GM18511 (cell line): ENCODE measurements at regions not wholly inside any gene's neighbourhood (a gene's known extent, or its start where the extent isn't known, plus 50 kb on each side); places are given as distances from the start of the nearest gene placed in this dataset.

Experiments
- ATAC-seq: cut with Tn5 transposase; IDR thresholded peaks from one replicate; pipeline ENCODE4 v1.9.1; 2021; ENCODE audit warnings: mild to moderate bottlenecking, moderate library complexity; ENCODE audit not compliant: unreplicated experiment

DNA sequence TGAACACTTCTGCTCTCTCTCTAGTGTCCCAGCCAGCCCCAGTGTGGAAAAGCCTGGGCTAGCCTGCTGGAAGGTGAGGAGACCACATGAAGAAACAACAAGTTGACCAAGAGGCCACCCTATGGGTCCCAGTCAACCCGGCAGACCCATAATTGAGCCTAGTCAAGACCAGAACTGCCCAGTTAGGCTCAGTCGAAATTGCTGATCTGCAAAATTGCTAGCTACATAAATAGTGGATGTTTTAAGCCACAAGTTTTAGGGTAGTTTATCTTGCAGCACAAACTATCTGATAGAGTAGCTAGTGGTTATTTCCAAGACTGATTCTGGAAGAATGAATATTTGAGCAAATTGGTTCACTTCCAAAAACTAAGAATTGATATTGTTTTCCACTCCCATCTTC is 82.3 kb upstream of the CCDC112 start:
- ATAC-seq, result no peak

DNA sequence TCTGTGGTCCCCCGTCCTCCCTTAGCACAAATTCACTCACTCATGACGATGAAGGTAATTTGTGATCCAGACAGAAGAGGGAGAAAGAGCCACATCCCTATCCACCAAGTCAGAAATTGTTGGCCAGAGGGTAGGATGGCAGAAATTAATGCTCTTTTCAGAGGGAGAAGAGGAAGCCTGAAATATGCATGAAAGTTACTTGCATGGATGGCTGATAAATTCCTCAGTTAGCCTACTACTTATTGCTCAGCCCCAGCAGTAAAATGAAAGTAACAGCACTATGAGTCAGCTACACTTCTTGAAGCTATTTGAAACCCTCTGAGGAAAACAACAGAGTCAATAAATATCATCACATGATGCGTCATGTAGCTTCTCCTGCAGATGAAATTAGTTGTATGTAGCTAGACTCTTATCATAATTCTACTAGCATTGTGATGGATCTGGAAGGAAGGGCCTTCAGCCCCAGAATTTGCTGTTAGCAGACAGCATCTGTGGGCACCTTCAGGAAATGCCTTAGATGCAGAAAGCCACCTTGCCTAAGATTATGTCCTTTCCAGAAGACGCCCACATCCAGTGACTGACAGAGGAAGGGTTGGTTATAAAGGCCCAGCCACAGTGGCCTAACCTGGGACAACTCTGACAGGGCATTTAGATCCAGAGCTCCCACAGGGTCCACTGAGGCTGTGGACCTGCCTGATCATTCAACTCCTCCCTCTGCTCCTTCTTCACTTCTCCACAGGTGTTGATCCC is 81.2 kb upstream of the CCDC112 start:
- peak; percentile 56 for ATAC-seq

DNA sequence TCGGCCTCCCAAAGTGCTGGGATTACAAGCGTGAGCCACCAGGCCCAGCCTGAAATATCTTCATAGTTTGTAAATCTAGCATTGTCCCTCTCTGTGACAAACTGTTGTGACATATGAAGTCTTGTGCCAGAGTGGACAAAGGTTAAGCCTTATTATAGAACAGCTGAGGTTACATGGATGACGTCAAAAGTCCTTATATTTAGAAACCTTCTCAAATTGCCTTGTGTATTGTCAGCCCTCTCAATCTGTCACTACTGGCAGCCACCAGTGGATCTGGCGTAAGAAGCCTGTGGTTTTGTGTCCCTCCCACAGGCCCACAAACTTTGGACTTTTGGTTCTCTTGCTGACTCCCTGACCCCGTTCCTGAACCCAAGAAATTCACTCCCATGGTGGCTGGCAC is 79.4 kb upstream of the CCDC112 start:
- no peak for ATAC-seq

DNA sequence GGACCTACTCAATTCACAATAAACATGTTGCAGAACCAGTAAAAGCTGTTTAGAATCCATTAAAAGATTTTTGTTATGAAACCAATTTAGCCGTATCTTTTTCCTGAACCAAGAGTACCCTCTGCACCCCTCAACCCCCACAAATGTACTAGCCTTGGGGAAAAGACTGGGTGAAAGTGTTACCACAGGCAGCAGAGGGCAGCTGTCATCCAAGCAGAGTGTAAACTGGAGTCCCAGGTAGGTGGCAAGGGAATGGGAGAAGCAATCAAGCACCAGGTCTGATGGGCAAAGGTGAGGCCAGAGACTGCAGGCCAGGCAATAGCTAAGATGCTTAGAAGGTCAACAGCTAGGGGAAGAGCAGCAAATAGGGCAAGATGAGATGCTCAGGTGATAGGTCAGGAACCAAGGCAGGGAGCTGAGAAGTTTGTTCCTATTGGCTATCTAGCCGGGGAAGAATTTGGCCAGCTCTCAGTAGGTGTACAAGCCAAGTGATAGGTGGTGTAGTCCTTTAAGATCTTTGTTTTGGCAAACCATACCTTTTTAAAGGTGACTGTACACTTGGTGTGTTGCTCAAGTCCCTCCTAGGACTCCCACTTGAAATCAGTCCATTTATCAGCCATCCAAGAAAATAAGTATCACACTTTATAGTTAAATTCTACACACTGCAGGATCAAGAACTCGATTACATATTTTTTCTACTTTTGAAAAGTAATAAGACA is 77.8 kb upstream of the CCDC112 start:
- no peak for ATAC-seq

DNA sequence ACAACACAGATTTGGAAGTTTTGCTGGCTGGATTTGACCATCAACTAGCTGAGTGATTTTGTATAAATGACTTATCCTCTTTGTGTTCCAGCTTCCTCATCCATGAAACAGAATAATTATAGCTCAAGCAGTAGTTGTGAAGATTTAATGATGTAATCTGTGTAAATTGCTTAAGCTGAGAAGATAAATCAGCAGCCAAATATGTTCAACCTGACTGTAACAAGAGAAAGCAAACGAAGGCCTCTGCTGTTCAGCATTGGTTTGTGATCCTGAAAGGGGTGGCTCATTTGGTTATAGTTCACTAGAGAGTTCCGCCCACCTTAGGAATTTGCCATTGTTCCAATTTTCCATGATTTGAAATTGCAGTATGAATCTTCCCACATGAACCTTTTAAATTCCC is 75.7 kb upstream of the CCDC112 start:
- ATAC-seq, result no peak

DNA sequence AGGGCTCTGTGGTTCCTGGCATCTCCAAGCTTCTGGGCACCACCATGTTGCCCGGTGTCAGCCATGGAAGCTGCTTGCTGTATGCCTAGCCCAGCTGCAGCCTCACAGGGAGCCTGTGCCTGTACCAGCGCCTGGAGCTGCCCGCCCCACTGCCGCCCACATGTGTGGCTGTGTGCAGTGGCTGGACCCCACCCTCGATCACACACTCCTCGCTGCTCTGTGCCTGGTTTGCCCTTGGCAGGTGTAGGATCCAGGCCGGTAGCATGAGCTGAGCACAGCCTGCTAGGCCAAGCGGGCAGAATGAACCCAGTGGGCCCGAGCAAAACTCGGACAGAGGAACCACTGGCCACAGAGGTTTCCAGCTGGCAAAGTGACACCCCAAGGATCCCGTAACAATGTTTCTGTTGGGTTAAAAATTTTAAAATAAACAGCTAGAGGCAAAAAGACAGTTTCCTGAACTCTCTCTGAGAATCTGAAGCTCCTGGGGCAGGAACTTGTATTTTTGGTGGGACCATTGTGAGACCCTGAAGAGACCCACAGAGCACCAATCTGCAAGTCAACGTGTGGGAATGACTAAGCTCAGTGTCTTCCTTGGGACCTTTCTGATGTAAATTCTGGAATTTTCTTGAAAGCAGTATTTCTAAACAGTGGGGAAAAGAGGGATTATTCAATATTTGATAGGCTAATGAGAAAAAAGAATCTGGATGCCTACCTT is 73.1 kb upstream of the CCDC112 start:
- no peak for ATAC-seq

DNA sequence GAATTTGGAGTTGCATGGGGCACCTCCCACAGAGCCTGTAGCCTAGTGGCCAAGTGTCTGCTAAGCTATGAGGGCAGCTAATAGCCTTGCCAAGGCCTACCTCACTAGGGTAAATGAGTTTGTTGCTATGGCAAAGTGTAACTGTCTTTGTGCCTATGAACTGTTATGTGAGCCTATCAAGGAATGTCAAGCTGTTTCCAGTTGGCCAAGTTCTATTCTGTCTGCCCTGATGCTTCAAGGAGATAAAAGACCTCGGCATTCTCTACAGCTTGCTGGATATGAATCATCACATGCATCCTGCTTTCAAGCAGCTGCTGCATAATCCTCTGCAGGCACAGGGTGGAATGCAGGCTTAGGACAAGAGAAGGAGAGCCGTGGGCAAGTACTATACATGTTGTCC is 69.8 kb upstream of the CCDC112 start:
- no peak for ATAC-seq

DNA sequence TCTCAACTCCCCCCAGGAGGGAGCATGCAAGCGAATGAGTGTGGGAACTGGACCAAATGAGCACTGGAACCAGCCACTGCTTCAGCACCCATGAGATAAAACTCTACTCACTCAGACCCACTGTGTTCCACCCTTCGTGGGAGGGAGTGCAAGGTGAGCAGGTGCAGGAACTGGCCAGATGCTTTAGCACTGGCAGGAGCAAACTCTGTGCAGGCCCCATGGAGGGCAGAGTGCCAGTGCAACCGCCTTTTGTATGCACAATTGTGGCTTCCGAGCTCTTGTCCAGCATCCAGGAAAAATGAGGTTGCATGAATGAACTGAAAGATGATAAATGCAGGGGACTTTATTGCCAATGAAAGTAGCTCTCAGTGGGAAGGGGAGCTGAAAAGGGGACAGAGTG is 67.4 kb upstream of the CCDC112 start:
- ATAC-seq, result no peak

DNA sequence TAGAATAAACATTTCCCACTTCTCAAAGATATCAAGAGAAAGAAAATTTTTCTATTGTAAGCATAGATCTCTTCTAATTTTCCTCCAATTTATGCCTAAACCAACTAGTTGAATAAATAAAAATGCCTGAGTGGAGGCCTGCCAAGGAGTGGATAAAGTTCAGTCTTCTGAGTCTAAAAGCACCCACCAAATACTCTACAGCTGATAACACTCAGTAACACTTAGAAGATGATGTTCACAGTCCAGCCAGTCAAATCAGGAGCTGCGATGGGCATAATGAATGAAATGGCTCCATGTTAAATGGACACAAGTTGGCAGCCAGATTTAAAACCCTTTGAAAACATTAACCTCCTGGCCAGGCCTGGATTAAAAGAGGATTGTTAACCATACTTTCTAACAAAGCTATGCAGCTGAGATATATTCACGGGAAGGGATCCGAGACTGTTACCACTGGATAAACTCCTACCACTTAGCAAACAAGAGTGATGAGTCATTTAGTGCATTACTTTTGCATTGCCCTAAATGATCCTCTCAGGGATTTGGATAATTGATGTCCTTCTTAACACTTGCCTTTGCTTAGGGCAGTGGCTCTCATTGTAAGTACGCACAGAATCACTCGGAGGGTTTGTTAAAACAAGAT is 63.7 kb upstream of the CCDC112 start:
- no peak for ATAC-seq

DNA sequence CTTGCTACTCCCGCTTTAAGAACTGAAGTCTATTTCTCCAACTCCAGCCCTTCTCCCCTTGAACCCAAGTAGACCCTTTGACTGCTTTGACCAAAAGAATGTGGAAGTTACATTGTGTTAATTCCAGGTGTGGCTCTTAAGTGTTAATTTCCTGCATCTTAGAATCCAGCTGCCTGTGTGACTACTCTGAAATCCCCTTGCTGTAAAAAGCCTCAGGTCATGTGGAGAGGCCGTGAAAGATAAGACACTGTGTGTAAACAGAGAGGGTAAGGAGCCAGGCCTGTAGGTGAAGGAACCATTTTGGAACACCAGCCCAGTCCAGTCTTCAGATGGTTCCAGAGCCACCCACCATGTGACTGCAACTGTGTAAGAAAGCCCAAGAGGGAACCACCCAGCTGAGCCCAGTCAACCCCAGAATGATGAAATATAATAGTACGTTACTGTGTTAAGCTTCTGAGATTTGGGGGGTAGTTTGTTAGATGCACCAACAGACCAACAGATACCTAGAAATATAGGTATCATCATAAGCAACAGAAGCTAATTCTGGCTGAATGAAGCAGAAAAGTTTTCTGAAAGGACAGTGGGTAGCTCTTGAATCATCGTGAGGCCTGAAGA is 59.4 kb upstream of the CCDC112 start:
- ATAC-seq, result no peak

DNA sequence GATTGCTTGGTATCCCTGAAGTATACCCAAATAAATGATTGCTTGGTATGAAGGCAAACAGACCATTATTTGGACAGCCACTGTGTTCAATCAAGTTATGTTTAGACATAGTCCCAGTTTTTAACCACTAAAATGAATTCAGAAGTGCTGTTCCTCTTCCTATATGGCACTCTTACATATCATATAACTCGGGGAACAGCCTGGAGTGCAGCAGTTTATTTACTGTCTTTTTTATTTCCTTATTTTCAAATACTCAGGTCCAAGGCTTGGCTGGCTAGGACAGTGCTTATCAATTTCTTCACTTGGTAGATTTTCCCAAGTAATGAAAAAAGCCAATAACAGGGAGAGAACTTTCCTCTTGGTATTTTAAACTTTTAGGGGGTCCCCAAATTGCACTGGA is 58.6 kb upstream of the CCDC112 start:
- ATAC-seq, result no peak

DNA sequence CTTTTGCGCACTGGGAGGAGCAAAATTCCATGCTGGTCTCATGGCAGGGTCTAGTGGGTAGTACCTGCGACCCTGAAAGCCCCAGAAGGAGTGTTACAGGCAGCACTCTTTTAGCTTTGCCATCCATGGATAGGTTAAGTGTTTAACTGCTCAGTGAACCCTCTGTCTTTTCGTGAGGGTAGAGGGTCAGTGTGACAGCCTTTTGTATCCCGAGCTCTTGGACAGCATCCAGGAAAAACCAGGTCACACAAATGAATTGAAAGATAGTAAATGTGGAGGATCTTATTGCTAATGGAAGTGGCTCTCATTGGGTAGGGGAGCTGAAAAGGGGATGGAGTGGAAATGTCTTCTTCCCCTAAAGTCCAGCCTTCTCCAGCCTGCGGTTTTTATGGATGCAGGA is 57.8 kb upstream of the CCDC112 start:
- no peak for ATAC-seq

DNA sequence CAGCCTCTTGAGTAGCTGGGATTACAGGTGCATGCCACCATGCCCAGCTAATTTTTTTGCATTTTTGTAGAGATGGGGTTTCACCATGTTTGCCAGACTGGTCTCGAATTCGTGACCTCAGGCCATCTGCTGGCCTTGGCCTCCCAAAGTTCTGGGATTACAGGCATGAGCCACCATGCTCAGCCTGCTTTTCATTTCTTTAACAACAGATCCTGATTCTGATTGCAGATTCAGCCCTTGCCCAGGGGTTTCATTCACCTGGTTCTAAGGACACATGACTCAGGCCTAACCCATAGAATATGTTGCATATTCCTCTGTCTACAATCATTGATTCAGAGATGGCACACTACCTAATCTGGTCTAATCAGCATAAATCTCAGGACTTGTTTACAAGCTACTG is 56.1 kb upstream of the CCDC112 start:
- ATAC-seq, result no peak

DNA sequence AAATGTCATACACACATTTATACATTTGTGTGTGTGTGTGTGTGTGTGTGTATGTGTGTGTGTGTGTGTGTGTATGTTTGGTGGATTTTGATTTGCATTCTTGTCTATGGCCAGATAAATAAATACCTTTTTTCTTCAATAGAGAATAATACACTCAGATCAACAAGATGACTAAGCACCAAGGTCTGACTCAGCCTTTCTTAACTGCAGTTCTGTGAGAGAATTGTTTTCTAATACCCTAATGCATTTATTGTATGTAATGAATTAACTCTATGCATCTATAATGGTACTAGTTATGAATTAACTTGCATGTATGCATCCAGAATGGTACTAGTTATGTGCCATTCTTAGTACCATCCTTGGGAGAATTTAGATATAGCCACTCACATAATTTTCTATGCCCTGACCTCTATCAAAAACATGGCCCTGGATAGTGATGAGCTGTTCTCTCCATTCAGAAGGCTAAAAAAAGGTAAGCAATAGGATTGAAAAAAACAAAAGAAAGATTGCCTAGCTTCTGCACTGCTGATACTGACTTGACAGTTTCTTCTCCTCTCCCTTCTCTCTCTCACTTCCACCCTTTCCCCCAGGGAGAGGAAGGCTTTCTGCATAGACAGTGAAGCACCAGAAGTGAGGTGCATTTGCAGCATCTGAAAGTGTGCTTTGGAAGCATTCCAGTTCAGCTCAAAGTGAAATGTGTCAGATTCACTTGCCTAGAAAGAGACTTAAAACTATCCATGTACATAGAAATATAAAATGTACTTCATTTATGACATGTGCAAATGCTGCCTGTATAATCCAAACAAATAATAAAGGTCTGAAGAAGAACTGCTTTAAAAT is 55.1 kb upstream of the CCDC112 start:
- ATAC-seq, result peak; percentile 75

DNA sequence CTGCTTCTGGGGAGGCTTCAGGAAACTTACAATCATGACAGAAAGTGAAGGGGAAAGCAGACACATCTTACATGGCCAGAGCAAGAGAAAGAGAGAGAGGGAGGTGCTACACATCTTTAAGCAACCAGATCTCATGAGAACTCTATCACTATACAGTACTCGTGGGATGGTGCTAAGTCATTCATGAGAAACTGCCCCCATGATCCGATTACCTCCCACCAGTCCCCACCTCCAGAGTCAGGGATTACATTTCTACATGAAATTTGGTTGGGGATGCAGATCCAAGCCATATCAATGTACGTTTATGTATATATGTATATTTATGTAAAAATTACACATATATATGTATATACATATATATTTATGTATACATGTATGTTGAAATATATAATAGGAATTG is 54.4 kb upstream of the CCDC112 start:
- ATAC-seq, result no peak

DNA sequence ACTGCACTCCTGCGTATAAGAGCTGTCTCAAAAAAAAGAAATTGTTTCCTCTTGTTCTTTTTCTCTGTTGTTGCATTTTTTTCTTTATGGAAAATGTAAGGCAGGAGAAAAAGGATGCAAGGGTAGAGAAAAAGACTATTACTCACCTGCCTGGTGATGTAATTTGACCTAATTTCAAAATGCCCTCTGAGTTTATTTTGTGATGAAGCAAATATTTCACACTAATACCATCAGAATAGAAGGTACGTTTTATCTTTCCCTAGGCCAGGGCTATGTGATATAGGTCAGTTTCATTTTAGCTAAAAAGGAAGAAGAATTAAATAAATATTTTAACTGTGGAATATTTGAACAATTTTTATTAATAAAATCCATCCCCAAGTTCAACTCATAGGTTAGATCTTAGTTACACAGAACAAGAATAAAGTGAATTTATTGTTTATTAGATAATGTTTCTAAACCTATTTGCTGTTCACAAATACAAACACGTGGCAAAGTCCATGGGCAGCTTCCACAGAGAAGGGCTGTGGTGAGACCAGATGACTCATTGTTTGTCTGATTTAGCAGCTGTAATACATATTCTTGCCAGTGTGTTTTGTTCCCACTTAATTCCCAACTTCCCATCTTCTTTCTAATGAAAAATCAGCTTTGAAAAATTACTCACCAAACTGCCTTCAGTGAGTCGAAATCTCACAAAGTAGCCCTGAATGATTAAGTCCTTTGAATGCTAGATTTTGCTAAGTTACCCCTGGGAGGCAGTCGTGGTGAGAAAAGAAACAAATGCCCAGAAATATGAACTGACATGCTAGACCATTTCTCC is 52.8 kb upstream of the CCDC112 start:
- ATAC-seq, result peak; percentile 52

DNA sequence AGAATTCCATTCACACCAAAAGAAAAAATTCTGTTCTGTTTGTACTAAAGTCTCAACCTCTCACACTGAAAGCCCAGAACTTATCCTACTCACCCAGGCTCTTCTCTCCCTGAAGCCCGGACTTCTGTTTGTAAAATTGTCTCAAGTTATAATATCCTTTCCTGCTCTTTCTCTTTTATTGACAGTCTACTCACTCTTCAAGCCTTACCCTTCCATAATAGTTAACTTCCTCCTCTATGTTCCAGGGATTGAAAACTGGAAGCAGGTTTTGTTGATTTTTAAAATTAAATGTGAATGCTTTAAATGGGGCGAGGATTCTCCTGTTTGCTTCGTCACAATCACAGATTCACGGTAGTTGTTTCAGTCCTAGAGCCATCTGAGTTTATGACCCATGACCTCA is 51.7 kb upstream of the CCDC112 start:
- no peak for ATAC-seq
